PC-3 (cell line): ENCODE measurements at regions not wholly inside any gene's neighbourhood (a gene's known extent, or its start where the extent isn't known, plus 50 kb on each side); places are given as distances from the start of the nearest gene placed in this dataset.

Experiments used
- ATAC-seq: fragments of 200-7000 bp; cut with Tn5 transposase; 2 replicates; pipeline ENCODE4 v1.9.1; 2020; ENCODE audit warnings: mild to moderate bottlenecking, moderate library complexity
- BruUV-seq: library from RNA; stranded (reverse); fragments of 400-500 nt; replicated peaks from 2 replicates; lab custom pipeline; 2021; lab: Mats Ljungman, UMichigan
- CTCF ChIA-PET: fragments of 300-600 bp; sonication (Branson Sonifier 250); formaldehyde crosslinking; loops from one replicate; lab custom pipeline; 2022; ENCODE audit warnings: antibody characterized with exemption; lab: Charles Lee
- POLR2A ChIA-PET: fragments of 300-600 bp; sonication (Branson Sonifier 250); formaldehyde crosslinking; loops from one replicate; lab custom pipeline; 2022; ENCODE audit warnings: antibody characterized with exemption; ENCODE audit not compliant: unreplicated experiment; lab: Charles Lee
- DNase-seq: peaks from one replicate; pipeline ENCODE4 v3.0.0-alpha.2; 2015
- H2AFZ ChIP-seq: fragments of 300-600 bp; sonication (generic); 2 replicates; pipeline ENCODE4 v1.6.0; 2016; ENCODE audit warnings: antibody characterized with exemption, low read length
- H3F3A ChIP-seq: fragments of 300-600 bp; sonication (generic); one replicate; pipeline ENCODE4 v1.6.0; 2017; ENCODE audit warnings: antibody characterized with exemption, low read length, control low read depth, mild to moderate bottlenecking; ENCODE audit not compliant: unreplicated experiment
- H3K27ac ChIP-seq: fragments of 300-600 bp; sonication (generic); 2 replicates; pipeline ENCODE4 v1.5.1; 2016; ENCODE audit warnings: mild to moderate bottlenecking, low read length
- H3K27me3 ChIP-seq: fragments of 300-600 bp; sonication (generic); 2 replicates; pipeline ENCODE4 v1.6.1; 2016; ENCODE audit warnings: low read length, mixed read lengths
- H3K36me3 ChIP-seq: fragments of 300-600 bp; sonication (generic); 2 replicates; pipeline ENCODE4 v1.6.1; 2016; ENCODE audit warnings: low read depth, mixed run types, low read length, mixed read lengths
- H3K4me1 ChIP-seq: fragments of 300-600 bp; sonication (generic); 2 replicates; pipeline ENCODE4 v1.5.1; 2016; ENCODE audit warnings: low read length; ENCODE audit not compliant: insufficient read depth
- H3K4me2 ChIP-seq: fragments of 300-600 bp; sonication (generic); 2 replicates; pipeline ENCODE4 v1.6.0; 2016; ENCODE audit warnings: low read length
- H3K4me3 ChIP-seq: fragments of 300-600 bp; sonication (generic); 2 replicates; pipeline ENCODE4 v1.5.1; 2016; ENCODE audit warnings: mild to moderate bottlenecking, low read length, mixed read lengths
- H3K79me2 ChIP-seq: fragments of 300-600 bp; sonication (generic); 2 replicates; pipeline ENCODE4 v1.6.1; 2017; ENCODE audit warnings: low read length, mixed read lengths
- H3K9ac ChIP-seq: fragments of 300-600 bp; sonication (generic); 2 replicates; pipeline ENCODE4 v1.6.0; 2016; ENCODE audit warnings: mild to moderate bottlenecking, low read length
- H3K9me2 ChIP-seq: fragments of 300-600 bp; sonication (generic); replicated peaks from 2 replicates; pipeline ENCODE4 v1.6.1; 2016; ENCODE audit warnings: mixed run types, low read length, mixed read lengths
- H3K9me3 ChIP-seq: fragments of 300-600 bp; sonication (generic); 2 replicates; pipeline ENCODE4 v1.6.1; 2016; ENCODE audit warnings: low read length, mixed read lengths
- H4K20me1 ChIP-seq: fragments of 300-600 bp; sonication (generic); 2 replicates; pipeline ENCODE4 v1.6.1; 2016; ENCODE audit warnings: low read length, mixed read lengths
- CTCF ChIP-seq: fragments of 300-600 bp; sonication (generic); conservative IDR thresholded peaks from 2 replicates; pipeline ENCODE4 v1.5.1; 2017; ENCODE audit warnings: antibody characterized with exemption, low read depth, mild to moderate bottlenecking, low read length
- EZH2 ChIP-seq: fragments of 300-600 bp; sonication (generic); IDR thresholded peaks from one replicate; pipeline ENCODE4 v1.6.1; 2017; ENCODE audit warnings: antibody characterized with exemption, mild to moderate bottlenecking, low read length; ENCODE audit not compliant: unreplicated experiment
- EZH2phosphoT487 ChIP-seq: fragments of 300-600 bp; sonication (generic); IDR thresholded peaks from 2 replicates; pipeline ENCODE4 v1.6.1; 2018; ENCODE audit warnings: mild to moderate bottlenecking, antibody characterized with exemption, low read length, borderline replicate concordance
- intact Hi-C: fragments of 100-400 bp; cut with micrococcal nuclease; formaldehyde crosslinking; loops from 2 replicates; pipeline ENCODE4 v1.9.0; 2023

- no peaks in the 10 kb centered on the region for H3K79me2 ChIP-seq
- no peaks in the 10 kb centered on the region for H4K20me1 ChIP-seq
- no peak overlapping the region for H3K27ac ChIP-seq
- H3K4me1 ChIP-seq, result no peaks in the 10 kb centered on the region
- no peaks in the 10 kb centered on the region for H3F3A ChIP-seq
- no peaks in the 10 kb centered on the region for H3K27me3 ChIP-seq
- H3K9me2 ChIP-seq, result no peaks in the 10 kb centered on the region
- no peak overlapping the region for H3K4me3 ChIP-seq
- intact Hi-C loops, result no loop called here
- no peak overlapping the region for H3K9ac ChIP-seq
- no peak for ATAC-seq
- CTCF ChIA-PET, result no interaction called here
- H3K9me3 ChIP-seq, result no peaks in the 10 kb centered on the region
- POLR2A ChIA-PET, result no interaction called here
- no peak overlapping the region for H3K4me2 ChIP-seq
- no peak for DNase-seq
- TF ChIP-seq EZH2phosphoT487 (no peak), EZH2 (no peak), CTCF (no peak)
- no peak overlapping the region for H2AFZ ChIP-seq
- BruUV-seq, result no TSS peak
- H3K36me3 ChIP-seq, result no peaks in the 10 kb centered on the region
Measured at GRCh38 chr4:180698550-180699195, 1544.5 kb upstream of the TENM3 start.

DNA sequence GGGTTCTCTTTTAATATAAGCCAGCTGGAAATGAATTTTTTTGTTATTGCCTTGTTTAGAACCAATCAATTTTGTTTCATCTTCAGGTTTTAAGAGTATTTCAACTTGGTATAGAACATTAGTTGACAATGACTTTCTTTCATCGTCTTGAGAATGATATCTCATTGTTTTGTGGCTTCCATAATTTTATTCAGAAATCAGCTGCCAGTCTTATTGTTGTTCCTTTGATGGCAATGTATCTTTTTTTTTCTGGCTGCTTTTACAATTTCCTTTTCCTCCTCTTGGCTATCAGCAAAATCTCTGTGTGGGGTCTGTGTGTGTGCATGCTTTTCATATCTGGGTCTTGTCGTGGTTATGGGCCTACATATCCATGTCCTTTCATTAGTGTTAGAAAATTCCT is 1536.4 kb upstream of the TENM3 start:
- Histone ChIP-seq H3K79me2 (no peaks in the 10 kb centered on the region), H3K4me2 (no peak overlapping the region), H2AFZ (no peak overlapping the region), H3K4me1 (no peaks in the 10 kb centered on the region), H3F3A (no peaks in the 10 kb centered on the region), H3K9me2 (no peaks in the 10 kb centered on the region), H4K20me1 (no peaks in the 10 kb centered on the region), H3K4me3 (no peak overlapping the region), H3K27me3 (no peaks in the 10 kb centered on the region), H3K9me3 (peaks cover 6% of the 10 kb centered on the region; the same call in 1 of the 2 replicates), H3K36me3 (no peaks in the 10 kb centered on the region), H3K27ac (no peak overlapping the region), H3K9ac (no peak overlapping the region)
- BruUV-seq, result no TSS peak
- intact Hi-C loops, result no loop called here
- CTCF ChIA-PET, result no interaction called here
- DNase-seq (no peak), ATAC-seq (no peak)
- TF ChIP-seq CTCF (no peak), EZH2phosphoT487 (no peak), EZH2 (no peak)
- POLR2A ChIA-PET, result no interaction called here

- POLR2A ChIA-PET, result no interaction called here
- Histone ChIP-seq H3K27ac (no peak overlapping the region), H4K20me1 (no peaks in the 10 kb centered on the region), H3K79me2 (no peaks in the 10 kb centered on the region), H2AFZ (no peak overlapping the region), H3K36me3 (no peaks in the 10 kb centered on the region), H3K4me1 (no peaks in the 10 kb centered on the region), H3K9ac (no peak overlapping the region), H3K27me3 (no peaks in the 10 kb centered on the region), H3K4me2 (no peak overlapping the region), H3K4me3 (no peak overlapping the region), H3K9me3 (peaks cover 6% of the 10 kb centered on the region; the same call in 1 of the 2 replicates), H3K9me2 (no peaks in the 10 kb centered on the region), H3F3A (no peaks in the 10 kb centered on the region)
- intact Hi-C loops, result no loop called here
- no peak for DNase-seq
- ATAC-seq, result no peak
- CTCF ChIA-PET, result no interaction called here
- TF ChIP-seq EZH2 (no peak), EZH2phosphoT487 (no peak), CTCF (no peak)
- no TSS peak for BruUV-seq
Measured at GRCh38 chr4:180710628-180711337, 1532.4 kb upstream of the TENM3 start.
